ENCODE measurements at regions not wholly inside any gene's neighbourhood (a gene's known extent, or its start where the extent isn't known, plus 50 kb on each side); places are given as distances from the start of the nearest gene placed in this dataset.

DNA sequence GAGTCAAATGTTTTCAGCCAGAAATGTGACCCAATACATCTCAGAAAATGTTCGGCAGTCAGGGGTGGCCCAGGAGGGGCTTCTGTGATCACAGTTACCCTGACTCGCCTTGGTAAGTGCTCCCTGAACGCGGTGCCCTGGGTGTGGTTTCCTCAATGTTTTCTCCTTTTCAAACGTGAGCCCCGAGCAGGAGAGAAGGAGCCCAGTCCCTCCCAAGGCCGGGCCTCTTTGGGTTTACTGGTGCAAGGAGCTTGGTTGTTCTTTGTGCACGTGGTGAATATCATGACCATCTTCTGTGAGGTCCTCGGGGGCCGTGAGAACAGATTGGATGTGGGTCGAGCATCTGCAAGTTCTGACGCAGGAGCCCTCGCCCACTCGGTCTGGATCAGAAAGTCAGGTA lies 55.8 kb upstream of the VIPR2 start:
- no peak for TF ChIP-seq CTCF (IDR thresholded peaks at IDR 0.05)
- TF ChIP-seq POLR2A (IDR thresholded peaks at IDR 0.05) = no peak

Measured in right lobe of liver (tissue), 4 donors.